Uterus (tissue), 2 donors: ENCODE measurements at regions not wholly inside any gene's neighbourhood (a gene's known extent, or its start where the extent isn't known, plus 50 kb on each side); places are given as distances from the start of the nearest gene placed in this dataset.

Experiments
- CTCF ChIP-seq, 4 experiments: fragments of 200-600 bp in 2 of 4; fragments of 450-650 bp in 2 of 4; sonication (generic) in 2 of 4; IDR thresholded peaks; one replicate each; pipeline ENCODE4 v1.5.1; 2016 to 2019; ENCODE audit warnings: antibody characterized with exemption in 4 of 4, mild to moderate bottlenecking in 2 of 4, moderate library complexity in 1 of 4
- POLR2A ChIP-seq, 2 donors: fragments of 450-650 bp; IDR thresholded peaks; one replicate each; pipeline ENCODE4 v1.6.1; 2016; ENCODE audit warnings: antibody characterized with exemption in 2 of 2, mild to moderate bottlenecking in 1 of 2, moderate library complexity in 1 of 2

DNA sequence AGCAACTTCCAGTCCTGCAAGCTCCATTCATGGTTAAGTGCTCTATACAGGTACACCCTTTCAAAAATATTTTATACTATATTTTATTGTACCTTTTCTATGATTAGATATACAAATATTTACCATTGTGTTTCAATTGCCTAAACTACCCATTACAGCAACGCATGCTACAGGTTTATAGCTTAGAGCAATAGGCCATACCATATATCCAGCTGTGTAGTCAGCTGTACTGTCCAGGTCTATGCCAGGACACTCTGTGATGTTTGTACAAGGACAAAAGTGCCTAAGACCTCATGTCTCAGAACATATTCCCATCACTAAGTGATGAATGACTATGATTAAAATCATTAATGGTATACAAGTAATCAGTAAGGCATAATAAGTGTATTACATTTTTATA is 368.7 kb downstream of the CMPK2 start:
- TF ChIP-seq CTCF (IDR thresholded peaks at IDR 0.05) (no peak), POLR2A (IDR thresholded peaks at IDR 0.05) (no peak)
